ENCODE measurements at regions not wholly inside any gene's neighbourhood (a gene's known extent, or its start where the extent isn't known, plus 50 kb on each side); places are given as distances from the start of the nearest gene placed in this dataset.
"Not testable (repeated sequence)": the region's sequence is repeated elsewhere in the genome, so short reads cannot be mapped to it uniquely, and the experiment has no call there.

GRCh38 chr4:150021483-150021882 is 56.8 kb upstream of the DCLK2 start:
- no peak for DNase-seq (ENCODE audit: low read depth in 1 of 2, low spot score in 1 of 2)

GRCh38 chr4:150023489-150023888 is 54.8 kb upstream of the DCLK2 start:
- no peak for DNase-seq (ENCODE audit: low read depth in 1 of 2, low spot score in 1 of 2)

GRCh38 chr4:150026987-150027386 is 51.3 kb upstream of the DCLK2 start:
- not testable (repeated sequence) for DNase-seq (ENCODE audit: low read depth in 1 of 2, low spot score in 1 of 2)

Measured in activated T-helper 1 cell treated with anti-CD3 and anti-CD28 coated beads, Interleukin-2, amount 50 U/mL, for 16 hours (primary cell).